Esophagus (tissue), 2 donors: ENCODE measurements at regions not wholly inside any gene's neighbourhood (a gene's known extent, or its start where the extent isn't known, plus 50 kb on each side); places are given as distances from the start of the nearest gene placed in this dataset.

Experiments used
- H3K27ac ChIP-seq, 2 donors: one replicate each; pipeline ENCODE4 v1.5.1; 2013; ENCODE audit warnings: low read depth in 2 of 2, mild to moderate bottlenecking in 2 of 2, inconsistent platforms in 1 of 2, low read length in 1 of 2, moderate library complexity in 1 of 2
- H3K27me3 ChIP-seq, 2 donors: one replicate each; pipeline ENCODE4 v1.6.1; 2013; ENCODE audit warnings: low read length in 2 of 2, control low read depth in 1 of 2, mild to moderate bottlenecking in 1 of 2; ENCODE audit not compliant: insufficient read depth in 2 of 2, control insufficient read depth in 1 of 2
- H3K36me3 ChIP-seq, 2 donors: one replicate each; pipeline ENCODE4 v1.6.1; 2013; ENCODE audit warnings: low read length in 1 of 2; ENCODE audit not compliant: control insufficient read depth in 2 of 2, insufficient read depth in 2 of 2
- H3K4me1 ChIP-seq, 2 donors: one replicate each; pipeline ENCODE4 v1.6.1; 2013; ENCODE audit warnings: low read length in 1 of 2; ENCODE audit not compliant: control insufficient read depth in 2 of 2, insufficient read depth in 2 of 2
- H3K4me3 ChIP-seq, 2 donors: one replicate each; pipeline ENCODE4 v1.5.1; 2013; ENCODE audit warnings: low read length in 2 of 2, mild to moderate bottlenecking in 2 of 2, low read depth in 1 of 2, moderate library complexity in 1 of 2
- H3K9me3 ChIP-seq, 2 donors: one replicate each; pipeline ENCODE4 v1.6.1; 2013; ENCODE audit warnings: mild to moderate bottlenecking in 2 of 2, low read depth in 1 of 2, low read length in 1 of 2, moderate library complexity in 1 of 2; ENCODE audit not compliant: control insufficient read depth in 2 of 2, insufficient read depth in 1 of 2
- WGBS, 2 donors: extraction: QIAGEN DNeasy Blood & Tissue Kit; methylation state at CpG; one replicate each; pipeline ENCODE4 v1.1.7; 2013; 5-methylcytosine and 5-hydroxymethylcytosine counted together
- donor health status: healthy with polysubstance abuse.
- donor health status: Bipolar disorder and iron deficiency.

GRCh38 chr18:23378302-23378686, 74.8 kb upstream of the RIOK3 start:
- H3K4me1 ChIP-seq = no peaks in the 10 kb centered on the region
- no peaks in the 10 kb centered on the region for H3K9me3 ChIP-seq
- 30 to 39% methylated on average over 2 of the region's 2 CpGs for WGBS, 2 donors
- H3K27ac ChIP-seq = peak overlapping the region; percentile 36 to 69
- H3K4me3 ChIP-seq = no peak overlapping the region
- H3K36me3 ChIP-seq = no peaks in the 10 kb centered on the region
- no peaks in the 10 kb centered on the region for H3K27me3 ChIP-seq

- H3K36me3 ChIP-seq = peaks cover 0 to 3% of the 10 kb centered on the region in 2 donors
- H3K9me3 ChIP-seq = no peaks in the 10 kb centered on the region
- H3K27me3 ChIP-seq = no peaks in the 10 kb centered on the region
- 85 to 88% methylated on average over 11 of the region's 11 CpGs for WGBS, 2 donors
- no peaks in the 10 kb centered on the region for H3K4me1 ChIP-seq
- no peak overlapping the region for H3K27ac ChIP-seq
- H3K4me3 ChIP-seq = no peak overlapping the region
Measured at GRCh38 chr18:23380001-23380550, 73.0 kb upstream of the RIOK3 start.

GRCh38 chr18:23380817-23381216, 72.3 kb upstream of the RIOK3 start:
- no peak overlapping the region for H3K27ac ChIP-seq
- no peaks in the 10 kb centered on the region for H3K9me3 ChIP-seq
- no peak overlapping the region for H3K4me3 ChIP-seq
- H3K27me3 ChIP-seq = no peaks in the 10 kb centered on the region
- no peaks in the 10 kb centered on the region for H3K4me1 ChIP-seq
- H3K36me3 ChIP-seq = peaks cover 0 to 3% of the 10 kb centered on the region in 2 donors
- 92 to 97% methylated on average over 2 of the region's 2 CpGs for WGBS, 2 donors

- Histone ChIP-seq H3K27ac (no peak overlapping the region), H3K36me3 (peaks cover 0 to 3% of the 10 kb centered on the region in 2 donors), H3K27me3 (no peaks in the 10 kb centered on the region), H3K4me3 (no peak overlapping the region), H3K9me3 (no peaks in the 10 kb centered on the region), H3K4me1 (no peaks in the 10 kb centered on the region)
- 72 to 83% methylated on average over 7 of the region's 7 CpGs for WGBS, 2 donors
Measured at GRCh38 chr18:23383494-23383893, 69.6 kb upstream of the RIOK3 start.

GRCh38 chr18:23384778-23385736, 68.0 kb upstream of the RIOK3 start:
- Histone ChIP-seq H3K4me3 (no peak overlapping the region), H3K27ac (no peak overlapping the region), H3K9me3 (no peaks in the 10 kb centered on the region), H3K36me3 (peaks cover 0 to 3% of the 10 kb centered on the region in 2 donors), H3K27me3 (no peaks in the 10 kb centered on the region), H3K4me1 (no peaks in the 10 kb centered on the region)
- WGBS, 2 donors = 82 to 83% methylated on average over 13 of the region's 13 CpGs

- WGBS, 2 donors = 77 to 90% methylated on average over 3 of the region's 3 CpGs
- no peak overlapping the region for H3K4me3 ChIP-seq
- no peaks in the 10 kb centered on the region for H3K9me3 ChIP-seq
- peaks cover 0 to 3% of the 10 kb centered on the region in 2 donors for H3K36me3 ChIP-seq
- no peaks in the 10 kb centered on the region for H3K4me1 ChIP-seq
- no peaks in the 10 kb centered on the region for H3K27me3 ChIP-seq
- no peak overlapping the region for H3K27ac ChIP-seq
Measured at GRCh38 chr18:23386317-23386716, 66.8 kb upstream of the RIOK3 start.

GRCh38 chr18:23387265-23387664, 65.8 kb upstream of the RIOK3 start:
- H3K27ac ChIP-seq = no peak overlapping the region
- H3K9me3 ChIP-seq = no peaks in the 10 kb centered on the region
- no peaks in the 10 kb centered on the region for H3K27me3 ChIP-seq
- WGBS, 2 donors = 79 to 82% methylated on average over 4 of the region's 4 CpGs
- no peak overlapping the region for H3K4me3 ChIP-seq
- H3K4me1 ChIP-seq = no peaks in the 10 kb centered on the region
- H3K36me3 ChIP-seq = peaks cover 0 to 3% of the 10 kb centered on the region in 2 donors

- Histone ChIP-seq H3K4me3 (no peak overlapping the region), H3K9me3 (no peaks in the 10 kb centered on the region), H3K36me3 (peaks cover 0 to 3% of the 10 kb centered on the region in 2 donors), H3K27me3 (no peaks in the 10 kb centered on the region), H3K27ac (no peak overlapping the region), H3K4me1 (no peaks in the 10 kb centered on the region)
- WGBS, 2 donors = 92 to 94% methylated on average over 4 of the region's 4 CpGs
Measured at GRCh38 chr18:23388357-23388756, 64.7 kb upstream of the RIOK3 start.

GRCh38 chr18:23391156-23391555, 61.9 kb upstream of the RIOK3 start:
- H3K36me3 ChIP-seq = no peaks in the 10 kb centered on the region
- WGBS, 2 donors = 97 to 100% methylated on average over 3 of the region's 3 CpGs
- no peak overlapping the region for H3K4me3 ChIP-seq
- H3K9me3 ChIP-seq = no peaks in the 10 kb centered on the region
- no peaks in the 10 kb centered on the region for H3K27me3 ChIP-seq
- no peak overlapping the region for H3K27ac ChIP-seq
- H3K4me1 ChIP-seq = no peaks in the 10 kb centered on the region
